Stimulated activated CD8-positive, alpha-beta memory T cell treated with anti-CD3 and anti-CD28 coated beads, Interleukin-15, amount 100 ng/mL, for 24 hours (primary cell): ENCODE measurements at regions not wholly inside any gene's neighbourhood (a gene's known extent, or its start where the extent isn't known, plus 50 kb on each side); places are given as distances from the start of the nearest gene placed in this dataset.
"Not testable (repeated sequence)": the region's sequence is repeated elsewhere in the genome, so short reads cannot be mapped to it uniquely, and the experiment has no call there.

ENCODE experiments used
- DNase-seq: peaks from one replicate; pipeline ENCODE4 v3.0.0-alpha.2; 2020; ENCODE audit warnings: low read depth

- DNase-seq: no peak
These were observed 59.7 kb downstream of the GPX5 start for GRCh38 chr6:28585335-28585734.

DNA sequence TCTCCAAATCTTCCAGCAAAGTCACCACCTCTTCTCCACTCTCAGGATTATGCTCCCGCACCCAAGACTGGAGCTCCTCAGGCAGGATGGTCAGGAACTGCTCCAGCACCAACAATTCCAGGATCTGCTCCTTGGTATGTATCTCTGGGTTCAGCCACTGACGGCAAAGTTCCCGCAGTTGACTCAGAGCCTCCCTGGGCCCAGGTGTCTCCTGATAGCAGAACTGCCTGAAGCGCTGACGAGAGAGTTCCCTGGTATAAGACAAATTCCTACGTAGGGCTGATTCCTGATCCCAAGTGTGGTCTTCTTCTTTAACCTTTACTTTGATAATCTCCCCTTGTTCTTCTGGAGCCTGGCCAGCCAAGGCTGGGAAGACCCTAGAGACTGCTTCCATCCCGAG lies 60.6 kb downstream of the GPX5 start:
- no peak for DNase-seq

- peak; percentile 38 for DNase-seq
These were observed 61.5 kb downstream of the GPX5 start for GRCh38 chr6:28586962-28587745.

GRCh38 chr6:28587746-28588075 lies 62.0 kb downstream of the GPX5 start:
- DNase-seq: no peak

DNA sequence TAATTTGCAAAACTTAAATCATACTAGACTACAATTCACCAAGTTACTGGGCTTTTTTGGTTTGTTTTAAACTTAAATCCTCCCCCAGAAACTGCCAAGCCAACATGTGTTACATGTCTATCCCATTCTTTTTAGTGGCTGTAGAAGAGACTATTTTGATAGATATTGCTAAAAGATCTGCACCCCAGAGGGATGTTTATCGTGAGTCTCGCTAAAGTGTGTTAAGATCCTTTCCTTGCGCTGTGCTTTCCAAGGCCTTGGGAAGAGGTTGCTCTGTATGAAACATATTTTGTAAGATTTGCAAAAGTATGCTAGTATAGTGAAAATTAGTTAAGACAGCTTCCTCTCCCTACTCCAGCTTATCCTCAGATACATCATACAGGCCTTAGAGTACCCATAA lies 63.0 kb downstream of the GPX5 start:
- no peak for DNase-seq

GRCh38 chr6:28589234-28589956 lies 63.7 kb downstream of the GPX5 start:
- DNase-seq: no peak

DNA sequence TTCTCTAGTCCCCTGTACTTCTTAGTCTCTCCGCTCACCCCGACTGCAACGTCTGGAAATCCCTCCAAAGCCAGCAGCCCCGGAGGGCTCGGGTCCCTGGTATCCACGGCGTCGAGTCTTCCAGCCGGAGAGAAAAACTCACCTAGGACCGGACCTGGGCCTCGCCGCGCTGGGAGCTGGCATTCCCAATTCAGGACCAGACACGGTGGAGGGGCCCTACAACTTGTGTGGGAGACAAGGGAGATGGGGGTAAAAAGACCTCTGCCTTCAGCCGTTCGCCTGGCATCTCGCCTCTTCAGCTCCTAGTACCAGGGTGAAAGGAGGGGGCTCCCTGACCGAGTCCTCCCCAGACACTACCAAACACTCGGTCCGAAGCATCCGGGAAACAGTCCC lies 64.3 kb downstream of the GPX5 start:
- no peak for DNase-seq

GRCh38 chr6:28597217-28597835 lies 71.6 kb downstream of the GPX5 start:
- DNase-seq: no peak

GRCh38 chr6:28597924-28598722 lies 72.4 kb downstream of the GPX5 start:
- no peak for DNase-seq

GRCh38 chr6:28598757-28599686 lies 73.3 kb downstream of the GPX5 start:
- no peak for DNase-seq

- no peak for DNase-seq
These were observed 74.6 kb downstream of the GPX5 start for GRCh38 chr6:28600245-28600644.

GRCh38 chr6:28603891-28604290 lies 78.2 kb downstream of the GPX5 start:
- no peak for DNase-seq

DNA sequence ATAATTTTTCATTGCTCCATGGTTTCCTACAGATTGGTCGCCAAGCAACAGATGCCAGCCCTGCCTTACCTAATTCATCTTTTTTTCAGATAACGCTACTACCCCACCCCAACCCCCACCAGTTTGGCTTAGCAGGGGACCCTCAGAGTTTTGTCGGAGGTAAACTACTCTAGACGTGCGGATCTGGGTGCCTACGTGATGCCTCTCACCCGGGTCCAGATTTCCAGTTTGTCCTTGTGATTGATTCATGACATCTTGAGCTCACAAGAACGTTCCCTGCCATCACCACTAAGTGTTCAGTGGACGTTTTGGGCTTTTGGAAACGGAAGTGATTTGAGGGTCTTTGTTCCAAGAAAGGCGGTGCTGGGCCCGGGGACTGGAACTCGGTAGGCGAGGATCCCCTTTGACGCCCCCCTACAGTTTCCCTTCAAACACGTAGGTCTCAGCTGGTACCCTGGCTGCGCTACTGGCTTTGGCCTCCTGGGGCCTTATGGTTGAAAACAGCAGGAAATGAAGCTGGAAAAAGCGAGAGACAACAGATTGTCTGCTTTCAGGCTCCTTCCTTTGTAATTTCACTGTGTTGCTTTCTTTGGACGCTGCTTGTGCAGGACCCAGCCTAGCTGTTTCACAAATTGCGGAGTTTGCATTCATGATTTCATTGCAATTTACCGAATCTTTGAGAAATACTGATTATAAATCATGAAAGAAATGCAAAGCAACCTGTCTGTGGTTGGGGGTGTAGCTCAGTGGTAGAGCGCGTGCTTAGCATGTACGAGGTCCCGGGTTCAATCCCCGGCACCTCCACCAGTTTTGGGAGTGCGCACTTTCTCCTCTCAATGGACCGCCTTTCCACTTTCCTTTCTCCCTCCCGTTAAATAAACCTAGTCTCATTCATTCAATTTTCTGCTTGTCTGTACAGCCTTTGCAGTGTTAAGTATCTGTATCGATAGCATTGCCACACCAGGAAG lies 81.0 kb downstream of the GPX5 start:
- DNase-seq: no peak

- DNase-seq: no peak
These were observed 82.3 kb downstream of the GPX5 start for GRCh38 chr6:28607990-28608389.

DNA sequence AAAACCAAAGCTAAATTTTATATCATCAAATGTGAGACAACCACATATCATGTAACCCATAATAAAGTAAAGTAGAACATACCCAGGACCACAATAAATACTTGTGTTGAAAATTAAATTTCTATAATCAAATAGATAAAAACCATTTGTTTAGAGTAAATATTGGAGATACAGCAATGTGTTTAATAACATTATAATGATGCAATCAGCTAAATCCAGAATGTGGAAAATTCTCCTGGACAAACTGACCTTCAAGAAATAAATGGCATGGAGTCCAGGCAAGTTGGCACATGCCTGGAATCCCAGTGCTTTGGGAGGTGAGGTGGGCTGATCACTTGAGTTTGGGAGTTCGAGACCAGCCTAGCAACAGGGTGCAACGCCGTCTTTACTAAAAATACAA lies 84.0 kb downstream of the GPX5 start:
- no peak for DNase-seq

DNA sequence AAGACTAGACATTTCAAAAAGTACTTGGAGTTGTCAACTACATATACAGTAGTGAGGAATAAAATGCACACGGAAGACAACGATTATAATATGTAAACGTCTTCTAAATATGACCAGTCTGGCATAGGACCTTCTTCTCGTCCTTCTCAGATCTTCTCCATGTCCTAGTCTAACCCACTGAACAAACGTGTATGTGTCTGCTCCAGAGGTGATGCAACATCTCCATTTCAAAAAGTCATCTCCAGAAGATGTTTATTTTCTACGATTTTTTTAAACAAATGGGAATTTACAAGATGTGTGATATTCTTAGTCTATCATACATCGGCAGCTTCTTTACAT lies 89.9 kb downstream of the GPX5 start:
- no peak for DNase-seq

GRCh38 chr6:28615955-28616747 lies 90.5 kb downstream of the GPX5 start:
- DNase-seq: no peak

DNA sequence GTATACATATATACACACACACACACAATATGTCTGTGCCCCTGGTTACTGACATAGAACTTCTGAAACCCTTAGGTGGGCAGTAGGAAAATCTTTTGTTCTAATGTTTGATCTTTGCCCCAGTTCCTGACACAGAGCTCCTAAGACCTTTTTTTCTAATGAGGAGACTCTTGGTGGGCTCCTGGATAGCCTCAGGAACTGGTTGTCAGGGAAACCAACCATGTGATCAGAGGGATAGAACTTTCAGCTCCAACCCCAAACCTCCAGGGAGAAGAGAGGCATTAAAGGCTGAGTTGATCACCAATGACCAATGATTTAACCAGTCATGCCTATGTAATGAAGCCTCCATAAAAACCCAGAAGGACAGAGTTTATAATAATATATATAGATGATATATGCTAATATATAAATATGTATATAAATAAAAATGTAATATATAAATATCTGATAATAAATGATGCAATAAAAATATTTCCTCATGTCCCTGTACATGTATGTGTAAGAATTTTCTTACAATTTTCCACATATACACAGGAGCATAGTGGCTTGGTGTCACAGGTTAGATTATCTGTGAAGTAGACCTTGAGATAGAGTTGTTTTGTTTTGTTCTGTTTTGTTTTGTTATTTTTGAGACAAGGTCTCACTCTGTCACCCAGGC lies 93.3 kb downstream of the GPX5 start:
- DNase-seq: no peak

GRCh38 chr6:28621268-28621667 lies 95.6 kb downstream of the GPX5 start:
- DNase-seq: not testable (repeated sequence)
